Body of pancreas (tissue), 4 donors: ENCODE measurements at regions not wholly inside any gene's neighbourhood (a gene's known extent, or its start where the extent isn't known, plus 50 kb on each side); places are given as distances from the start of the nearest gene placed in this dataset.
A peak's percentile ranks its signal among the peaks of the same experiment; 100 is the strongest.

Experiments
- ATAC-seq: fragments of 150-250 bp; one replicate; pipeline ENCODE4 v1.9.1; 2016
- DNase-seq, 4 donors: peaks; one replicate each; pipeline ENCODE4 v3.0.0-alpha.2; 2019
- H3K27ac ChIP-seq, 4 donors: fragments of 200-600 bp; sonication (generic); 1 replicate in 3 of 4; 2 replicates in 1 of 4; pipeline versions ENCODE4 v1.5.1 to v1.6.1; 2016 to 2019; ENCODE audit warnings: mild to moderate bottlenecking in 1 of 4, mixed read lengths in 1 of 4, moderate library complexity in 1 of 4
- H3K27me3 ChIP-seq, 2 donors: fragments of 200-600 bp; sonication (generic); one replicate each; pipeline ENCODE4 v1.6.0; 2016; ENCODE audit warnings: mild to moderate bottlenecking in 1 of 2
- H3K36me3 ChIP-seq, 2 donors: fragments of 200-600 bp; sonication (generic); replicated peaks in 1 of 2; 2 replicates each; pipeline ENCODE4 v1.5.1; 2016; ENCODE audit warnings: low read depth in 2 of 2; ENCODE audit not compliant: insufficient read depth in 1 of 2
- H3K4me1 ChIP-seq: fragments of 200-600 bp; sonication (generic); one replicate; pipeline ENCODE4 v1.6.0; 2016
- H3K4me3 ChIP-seq, 2 donors: fragments of 200-600 bp; sonication (generic); 1 replicate in 1 of 2; 2 replicates in 1 of 2; pipeline ENCODE4 v1.5.1; 2016 to 2019
- H3K9me3 ChIP-seq, 3 donors: fragments of 200-600 bp; sonication (generic); 1 replicate in 2 of 3; 2 replicates in 1 of 3; pipeline ENCODE4 v1.5.1; 2016
- POLR2A ChIP-seq, 3 donors: fragments of 450-650 bp; IDR thresholded peaks; one replicate each; pipeline ENCODE4 v1.6.1; 2016; ENCODE audit warnings: antibody characterized with exemption in 3 of 3, mild to moderate bottlenecking in 2 of 3
- WGBS, 2 donors: methylation state at CpG; one replicate each; pipeline ENCODE4 v1.1.5; 2017; 5-methylcytosine and 5-hydroxymethylcytosine counted together
- intact Hi-C: fragments of 100-400 bp; cut with DNase I; formaldehyde crosslinking; loops from one replicate; pipeline ENCODE4 v1.15.1; 2023
- TF ChIP-seq, protein P1 (sequence below), 7 experiments: fragments of 450-650 bp in 4 of 7; fragments of 200-600 bp in 3 of 7; sonication (generic) in 3 of 7; IDR thresholded peaks; one replicate each; pipeline ENCODE4 v1.5.1; 2016 to 2019; ENCODE audit warnings: antibody characterized with exemption in 7 of 7

DNA sequence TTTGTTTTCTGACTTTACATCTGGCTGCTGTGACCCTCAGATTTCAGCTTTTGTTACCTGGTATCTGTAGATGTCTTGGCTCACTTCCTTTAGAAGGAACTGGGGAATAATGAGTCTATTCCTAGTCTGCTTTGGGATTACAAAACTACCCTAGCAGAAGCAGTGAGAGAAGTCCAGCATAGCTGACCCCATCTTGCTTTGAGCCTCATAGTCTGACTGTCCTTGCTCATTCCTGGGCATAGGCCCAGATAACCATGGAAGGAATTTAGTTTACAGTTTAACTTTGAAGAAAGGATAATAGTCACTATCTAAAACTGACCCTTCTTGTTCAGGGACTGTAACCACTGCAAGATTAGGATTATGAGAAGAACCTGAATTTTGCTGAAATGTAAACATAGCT lies 163.0 kb upstream of the HNMT start:
- no peaks in the 10 kb centered on the region for H3K27me3 ChIP-seq
- no peak overlapping the region for H3K4me3 ChIP-seq
- intact Hi-C loops, result no loop called here
- no peaks in the 10 kb centered on the region for H3K36me3 ChIP-seq
- TF ChIP-seq, protein P1, sequence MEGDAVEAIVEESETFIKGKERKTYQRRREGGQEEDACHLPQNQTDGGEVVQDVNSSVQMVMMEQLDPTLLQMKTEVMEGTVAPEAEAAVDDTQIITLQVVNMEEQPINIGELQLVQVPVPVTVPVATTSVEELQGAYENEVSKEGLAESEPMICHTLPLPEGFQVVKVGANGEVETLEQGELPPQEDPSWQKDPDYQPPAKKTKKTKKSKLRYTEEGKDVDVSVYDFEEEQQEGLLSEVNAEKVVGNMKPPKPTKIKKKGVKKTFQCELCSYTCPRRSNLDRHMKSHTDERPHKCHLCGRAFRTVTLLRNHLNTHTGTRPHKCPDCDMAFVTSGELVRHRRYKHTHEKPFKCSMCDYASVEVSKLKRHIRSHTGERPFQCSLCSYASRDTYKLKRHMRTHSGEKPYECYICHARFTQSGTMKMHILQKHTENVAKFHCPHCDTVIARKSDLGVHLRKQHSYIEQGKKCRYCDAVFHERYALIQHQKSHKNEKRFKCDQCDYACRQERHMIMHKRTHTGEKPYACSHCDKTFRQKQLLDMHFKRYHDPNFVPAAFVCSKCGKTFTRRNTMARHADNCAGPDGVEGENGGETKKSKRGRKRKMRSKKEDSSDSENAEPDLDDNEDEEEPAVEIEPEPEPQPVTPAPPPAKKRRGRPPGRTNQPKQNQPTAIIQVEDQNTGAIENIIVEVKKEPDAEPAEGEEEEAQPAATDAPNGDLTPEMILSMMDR (IDR thresholded peaks at IDR 0.05), result no peak
- TF ChIP-seq POLR2A (IDR thresholded peaks at IDR 0.05), result no peak
- DNase-seq (no peak), ATAC-seq (no peak)
- H3K27ac ChIP-seq, result no peak overlapping the region
- no peaks in the 10 kb centered on the region for H3K4me1 ChIP-seq
- no peaks in the 10 kb centered on the region for H3K9me3 ChIP-seq

DNA sequence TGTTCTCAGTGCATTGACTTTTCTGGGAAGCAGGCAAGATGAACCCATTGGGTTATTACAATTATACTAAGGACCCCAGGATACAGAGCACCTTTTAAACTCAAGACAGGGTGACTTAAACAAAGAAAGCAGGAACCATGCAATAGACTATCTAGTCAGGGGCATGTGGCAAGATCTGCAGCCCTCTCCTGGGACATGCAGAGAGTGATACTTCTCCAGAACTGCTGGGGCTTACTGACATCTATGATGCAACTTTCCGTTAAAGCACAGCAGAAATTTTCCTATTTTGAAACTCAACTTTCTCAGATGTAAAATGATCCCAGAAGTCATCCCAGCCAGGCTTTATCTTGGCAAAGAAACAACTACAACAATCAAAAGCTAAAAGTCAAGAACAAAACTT lies 162.2 kb upstream of the HNMT start:
- intact Hi-C loops, result no loop called here
- ATAC-seq, result no peak

DNA sequence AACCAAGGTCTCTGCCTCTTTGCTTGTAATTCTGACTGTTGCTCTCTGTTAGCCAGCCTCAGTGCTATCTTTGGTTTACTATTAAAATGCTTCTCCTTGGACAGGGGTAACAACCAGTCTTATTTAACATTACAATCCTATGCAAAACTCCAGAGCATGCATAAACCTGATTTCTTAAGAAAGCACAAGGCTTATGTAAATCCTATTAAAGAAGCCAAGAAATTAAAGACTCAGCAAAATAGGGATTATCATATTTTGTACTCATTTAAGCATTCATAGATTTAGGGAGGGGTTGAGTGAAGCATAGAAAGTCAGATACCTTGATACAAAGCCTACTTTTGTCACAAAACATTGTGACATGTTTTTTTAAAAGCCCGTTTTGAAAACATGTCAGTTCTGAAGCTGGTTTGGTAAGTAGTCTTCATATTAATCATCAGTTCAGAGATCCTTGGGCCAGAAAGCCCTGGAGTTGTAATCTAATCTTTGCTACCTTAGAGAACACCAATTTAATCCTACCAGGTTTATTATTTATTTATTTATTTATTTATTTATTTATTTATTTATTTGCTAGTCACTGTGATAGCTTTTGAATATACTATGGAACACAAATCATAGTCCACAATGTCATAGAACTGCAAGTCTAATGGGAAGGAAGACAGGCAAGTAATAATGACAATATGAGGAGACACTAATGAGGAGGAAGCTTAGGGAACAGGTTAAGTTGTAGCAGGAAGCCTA lies 158.0 kb upstream of the HNMT start:
- H3K4me3 ChIP-seq, result no peak overlapping the region
- ATAC-seq (no peak), DNase-seq (no peak)
- no peaks in the 10 kb centered on the region for H3K9me3 ChIP-seq
- 0 to 13% methylated on average over 1 of the region's 1 CpG for WGBS, 2 donors
- no peak overlapping the region for H3K27ac ChIP-seq
- no peaks in the 10 kb centered on the region for H3K27me3 ChIP-seq
- TF ChIP-seq, protein P1 (IDR thresholded peaks at IDR 0.05), result no peak
- TF ChIP-seq POLR2A (IDR thresholded peaks at IDR 0.05), result no peak
- no peaks in the 10 kb centered on the region for H3K36me3 ChIP-seq
- no peaks in the 10 kb centered on the region for H3K4me1 ChIP-seq
- intact Hi-C loops, result no loop called here

More for the DNA sequence above, 162.2 kb upstream of the HNMT start:
- Histone ChIP-seq H3K27ac (no peak overlapping the region), H3K36me3 (no peaks in the 10 kb centered on the region), H3K4me1 (no peaks in the 10 kb centered on the region), H3K27me3 (no peaks in the 10 kb centered on the region), H3K9me3 (no peaks in the 10 kb centered on the region), H3K4me3 (no peak overlapping the region)
- 77 to 89% methylated on average over 1 of the region's 1 CpG for WGBS, 2 donors
- DNase-seq, result peak in 1 of 4 donors; percentile 6
- no peak for TF ChIP-seq POLR2A (IDR thresholded peaks at IDR 0.05)
- TF ChIP-seq, protein P1 (IDR thresholded peaks at IDR 0.05), result no peak

DNA sequence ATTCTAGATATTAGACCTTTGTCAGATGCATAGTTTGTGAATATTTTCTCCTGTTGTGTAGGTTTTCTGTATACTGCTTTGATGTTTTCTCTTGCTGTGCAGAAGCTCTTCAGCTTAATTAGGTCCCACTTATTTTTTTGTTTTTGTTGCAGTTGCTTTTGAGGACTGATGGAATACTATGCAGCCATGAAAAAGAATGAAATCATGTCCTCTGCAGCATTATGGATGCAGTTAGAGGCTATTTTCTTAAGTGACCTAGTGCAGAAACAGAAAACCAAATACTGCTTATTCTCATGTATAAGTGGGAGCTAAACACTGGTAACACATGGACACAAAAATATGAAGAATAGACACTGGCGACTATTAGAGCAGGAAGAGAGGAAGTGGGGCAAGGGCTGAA lies 155.0 kb upstream of the HNMT start:
- ATAC-seq (no peak), DNase-seq (no peak)
- no peaks in the 10 kb centered on the region for H3K27me3 ChIP-seq
- no peaks in the 10 kb centered on the region for H3K4me1 ChIP-seq
- no peaks in the 10 kb centered on the region for H3K36me3 ChIP-seq
- TF ChIP-seq POLR2A (IDR thresholded peaks at IDR 0.05), result no peak
- TF ChIP-seq, protein P1 (IDR thresholded peaks at IDR 0.05), result no peak
- intact Hi-C loops, result no loop called here
- no peaks in the 10 kb centered on the region for H3K9me3 ChIP-seq
- H3K27ac ChIP-seq, result no peak overlapping the region
- WGBS, 2 donors, result 85 to 86% methylated on average over 1 of the region's 1 CpG
- no peak overlapping the region for H3K4me3 ChIP-seq

DNA sequence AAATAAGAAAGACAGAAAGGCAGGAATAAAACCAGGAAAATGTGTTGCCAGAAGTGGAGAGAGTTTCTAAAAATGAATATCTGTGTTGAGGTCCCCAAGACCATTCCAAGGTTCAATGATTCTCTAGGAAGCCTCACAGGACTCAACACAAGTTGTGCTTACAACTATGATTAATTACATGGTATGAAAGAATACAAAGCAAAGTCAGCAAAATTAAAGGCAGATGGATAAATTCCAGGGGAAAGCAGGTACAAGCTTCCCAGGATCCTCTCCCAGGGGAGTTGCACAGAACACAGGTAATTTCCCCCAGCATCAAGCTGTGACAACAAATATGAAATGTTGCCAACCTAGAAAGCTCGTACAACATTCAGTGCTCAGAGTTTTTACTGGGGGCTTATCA lies 154.4 kb upstream of the HNMT start:
- ATAC-seq (no peak), DNase-seq (no peak)
- no peaks in the 10 kb centered on the region for H3K4me1 ChIP-seq
- TF ChIP-seq, protein P1 (IDR thresholded peaks at IDR 0.05), result no peak
- no peak for TF ChIP-seq POLR2A (IDR thresholded peaks at IDR 0.05)
- no peaks in the 10 kb centered on the region for H3K36me3 ChIP-seq
- 32 to 40% methylated on average over 1 of the region's 1 CpG for WGBS, 2 donors
- H3K9me3 ChIP-seq, result no peaks in the 10 kb centered on the region
- intact Hi-C loops, result no loop called here
- no peak overlapping the region for H3K27ac ChIP-seq
- no peaks in the 10 kb centered on the region for H3K27me3 ChIP-seq
- no peak overlapping the region for H3K4me3 ChIP-seq
